GM18519 (cell line): ENCODE measurements at regions not wholly inside any gene's neighbourhood (a gene's known extent, or its start where the extent isn't known, plus 50 kb on each side); places are given as distances from the start of the nearest gene placed in this dataset.
A peak's percentile ranks its signal among the peaks of the same experiment; 100 is the strongest.

Experiments used
- ATAC-seq: cut with Tn5 transposase; IDR thresholded peaks from one replicate; pipeline ENCODE4 v1.9.1; 2021; ENCODE audit warnings: mild to moderate bottlenecking, moderate library complexity; ENCODE audit not compliant: unreplicated experiment, low FRiP score

- no peak for ATAC-seq
Measured at GRCh38 chr5:60349891-60350415, 350.0 kb downstream of the DEPDC1B start.

GRCh38 chr5:60346393-60346792 is 353.6 kb downstream of the DEPDC1B start:
- no peak for ATAC-seq

GRCh38 chr5:60343102-60343501 is 356.9 kb downstream of the DEPDC1B start:
- ATAC-seq = no peak

- ATAC-seq = peak; percentile 74
Measured at GRCh38 chr5:60340965-60341471, 358.9 kb downstream of the DEPDC1B start.

GRCh38 chr5:60340326-60340725 is 359.6 kb downstream of the DEPDC1B start:
- ATAC-seq = no peak

- no peak for ATAC-seq
Measured at GRCh38 chr5:60339691-60340201, 360.2 kb downstream of the DEPDC1B start.

- ATAC-seq = no peak
Measured at GRCh38 chr5:60338846-60339245, 361.1 kb downstream of the DEPDC1B start.

GRCh38 chr5:60336491-60336890 is 363.5 kb downstream of the DEPDC1B start:
- ATAC-seq = no peak

GRCh38 chr5:60335913-60336312 is 364.1 kb downstream of the DEPDC1B start:
- ATAC-seq = no peak

GRCh38 chr5:60334281-60334713 is 365.7 kb downstream of the DEPDC1B start:
- ATAC-seq = no peak

GRCh38 chr5:60333005-60333571 is 366.9 kb downstream of the DEPDC1B start:
- ATAC-seq = no peak

- peak; percentile 77 for ATAC-seq
Measured at GRCh38 chr5:60332244-60333004, 367.5 kb downstream of the DEPDC1B start.

GRCh38 chr5:60330236-60330635 is 369.7 kb downstream of the DEPDC1B start:
- ATAC-seq = no peak

- no peak for ATAC-seq
Measured at GRCh38 chr5:60325870-60326269, 374.1 kb downstream of the DEPDC1B start.

- no peak for ATAC-seq
Measured at GRCh38 chr5:60323596-60323995, 376.4 kb downstream of the DEPDC1B start.

- ATAC-seq = peak; percentile 41
Measured at GRCh38 chr5:60312098-60312497, 387.9 kb downstream of the DEPDC1B start.

GRCh38 chr5:60299944-60300343 is 400.0 kb downstream of the DEPDC1B start:
- no peak for ATAC-seq

GRCh38 chr5:60297658-60298057 is 402.3 kb downstream of the DEPDC1B start:
- no peak for ATAC-seq

GRCh38 chr5:60295423-60295822 is 401.9 kb upstream of the PDE4D start:
- no peak for ATAC-seq

- no peak for ATAC-seq
Measured at GRCh38 chr5:60293518-60293917, 400.0 kb upstream of the PDE4D start.

GRCh38 chr5:60287174-60287771 is 393.7 kb upstream of the PDE4D start:
- peak; percentile 66 for ATAC-seq
